Activated naive CD4-positive, alpha-beta T cell treated with anti-CD3 and anti-CD28 coated beads, Interleukin-2, amount 50 U/mL, for 16 hours (primary cell): ENCODE measurements at regions not wholly inside any gene's neighbourhood (a gene's known extent, or its start where the extent isn't known, plus 50 kb on each side); places are given as distances from the start of the nearest gene placed in this dataset.

ENCODE experiments used
- DNase-seq: peaks from one replicate; pipeline ENCODE4 v3.0.0-alpha.2; 2020

- DNase-seq = no peak
Measured at GRCh38 chr2:6764968-6765723, 100.6 kb downstream of the CMPK2 start.

DNA sequence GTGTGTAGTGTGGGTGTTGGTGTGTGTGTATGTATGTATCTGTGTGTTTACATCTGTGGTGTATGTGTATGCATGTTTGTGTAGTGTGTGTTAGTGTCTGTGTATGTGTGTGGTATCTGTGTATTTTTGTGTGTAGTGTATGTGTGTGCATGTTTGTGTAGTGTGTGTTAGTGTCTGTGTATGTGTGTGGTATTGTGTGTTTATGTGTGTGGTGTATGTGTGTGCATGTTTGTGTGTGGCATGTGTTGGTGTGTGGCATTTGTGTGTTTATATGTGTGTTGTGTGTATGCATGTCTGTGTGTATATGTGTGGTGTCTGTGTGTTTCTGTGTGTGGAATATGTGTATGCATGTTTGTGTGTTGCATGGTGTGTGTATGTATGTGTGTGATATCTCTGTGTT, 96.4 kb downstream of the CMPK2 start:
- DNase-seq = no peak

- no peak for DNase-seq
Measured at GRCh38 chr2:6770006-6770405, 95.7 kb downstream of the CMPK2 start.

DNA sequence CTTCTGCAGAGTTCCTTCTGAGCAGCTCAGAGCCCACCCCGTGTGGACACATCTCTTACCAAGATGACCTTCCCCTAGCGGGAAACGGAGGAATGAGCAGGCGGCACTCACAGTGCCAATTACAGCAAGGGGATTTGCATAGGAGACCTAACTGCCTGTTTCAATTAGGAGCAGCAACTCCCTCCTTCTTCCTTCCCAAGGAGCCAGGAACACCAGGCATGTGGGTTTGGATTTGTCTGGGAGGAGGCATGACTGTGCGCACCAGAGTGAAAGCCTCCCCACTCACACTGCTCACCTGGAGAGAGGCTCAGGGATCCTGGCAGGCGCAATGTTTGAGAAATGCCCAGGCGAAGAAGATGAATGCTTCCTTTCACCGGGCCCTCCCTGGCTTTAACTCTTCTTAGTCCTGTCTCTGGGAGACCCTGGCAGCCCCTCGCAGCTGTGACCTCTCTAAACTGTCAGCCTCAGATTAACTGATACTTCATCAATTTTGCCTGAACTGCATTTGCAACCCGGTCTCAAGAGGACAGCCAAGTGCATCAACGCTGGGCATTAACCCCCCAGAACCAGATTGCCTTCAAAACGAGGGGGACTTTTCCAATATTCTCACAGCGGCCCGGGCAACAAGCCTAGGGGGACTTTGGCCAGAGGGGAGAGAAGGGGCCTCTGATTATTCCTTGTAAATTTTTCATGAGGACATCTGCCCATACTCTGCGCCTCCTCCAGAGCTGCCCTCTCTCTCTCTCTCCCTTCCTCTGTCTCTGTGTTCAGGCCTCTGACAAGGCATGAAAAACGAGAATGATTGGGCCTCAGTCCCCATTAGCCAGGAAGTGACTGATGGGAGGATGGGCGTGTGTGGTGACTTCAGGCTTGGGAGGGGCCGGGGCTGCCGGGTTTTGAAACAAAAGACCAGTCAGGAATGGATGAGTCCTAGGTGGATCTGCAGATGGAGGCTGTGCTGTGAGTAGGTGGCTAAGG, 93.8 kb downstream of the CMPK2 start:
- no peak for DNase-seq

DNA sequence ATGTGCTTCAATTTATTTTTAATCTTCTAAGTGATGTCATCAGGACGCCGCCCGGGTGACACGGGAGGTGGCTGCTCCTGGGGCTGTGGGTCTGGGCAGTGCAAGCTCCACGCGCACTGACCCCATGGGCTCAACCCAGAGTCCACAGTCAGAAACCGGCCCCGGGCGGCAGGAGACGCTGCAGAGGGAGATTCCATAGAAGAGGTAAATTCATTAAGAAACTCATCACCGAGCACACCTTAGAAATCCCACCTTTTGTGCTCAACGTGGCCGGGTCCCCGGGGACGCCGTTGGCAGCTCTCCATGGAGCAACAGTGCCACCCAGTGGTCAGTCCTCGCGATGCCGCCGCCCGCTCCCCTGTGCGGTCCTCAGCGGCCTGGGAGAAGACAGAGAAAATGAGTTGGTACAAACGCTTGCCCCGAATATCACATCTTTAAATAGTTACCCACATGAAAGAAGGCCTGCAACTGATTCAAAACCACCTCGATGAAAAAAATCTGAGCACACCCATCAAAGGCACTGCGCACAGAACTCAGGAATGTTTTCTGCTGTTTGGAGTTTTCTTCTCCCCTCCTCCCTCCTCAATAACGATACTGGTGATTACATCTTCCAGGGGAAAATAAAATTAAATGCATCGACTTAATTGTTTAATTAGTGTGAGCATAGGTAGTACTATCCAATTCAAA, 92.6 kb downstream of the CMPK2 start:
- DNase-seq = peak; percentile 76

DNA sequence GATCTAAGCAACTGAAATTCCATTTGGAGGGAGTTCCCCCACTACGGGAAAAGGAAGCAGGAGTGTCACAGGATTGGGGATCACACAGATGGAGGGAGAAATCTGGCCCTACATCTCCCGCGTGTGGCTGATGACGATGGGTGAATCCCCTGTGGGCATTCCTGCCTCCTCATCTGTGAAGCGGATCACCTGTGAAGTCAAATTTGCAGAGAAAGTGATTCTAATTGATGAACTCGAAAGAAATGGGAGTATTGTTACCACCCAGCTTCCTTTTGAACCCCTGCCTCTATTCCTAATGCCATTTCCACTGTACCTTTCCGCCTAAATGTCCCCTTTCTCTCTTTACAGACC, 92.0 kb downstream of the CMPK2 start:
- DNase-seq = no peak

DNA sequence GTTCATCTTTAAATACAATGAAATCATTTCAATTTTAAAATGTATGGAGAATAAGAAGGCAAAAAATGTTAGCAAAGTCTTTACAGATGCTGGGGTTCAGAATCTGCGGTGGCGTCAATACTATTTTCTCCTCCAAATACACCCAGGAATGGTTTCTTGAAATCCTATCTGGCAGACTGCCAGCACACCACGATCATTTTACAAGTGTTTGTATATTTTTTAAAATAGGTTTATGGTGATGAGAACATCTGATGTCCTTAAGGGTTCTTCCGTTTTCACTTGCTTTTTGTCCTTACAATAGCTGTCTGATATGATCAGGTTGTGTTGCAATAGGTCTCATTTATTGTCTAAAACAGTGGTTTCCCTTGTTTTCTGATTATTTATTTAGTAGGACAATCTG, 89.6 kb downstream of the CMPK2 start:
- DNase-seq = no peak

DNA sequence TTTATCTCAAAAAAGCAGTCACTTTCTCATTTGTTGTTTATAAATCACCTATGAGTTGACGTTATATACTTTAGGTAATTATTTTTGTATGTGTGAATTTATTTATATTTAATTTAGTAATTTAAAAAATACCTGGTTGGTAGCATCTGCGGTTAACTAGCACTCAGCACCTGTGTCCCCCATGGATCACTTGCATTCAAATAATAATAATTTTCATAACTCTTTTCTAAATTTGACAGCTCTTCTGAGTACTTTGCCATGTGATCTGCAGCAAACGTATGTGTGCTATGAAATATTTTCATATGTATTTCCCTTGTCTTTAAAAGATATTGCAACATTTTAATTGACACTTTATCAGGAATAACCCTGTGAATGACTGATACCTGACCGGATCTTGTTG, 88.1 kb downstream of the CMPK2 start:
- DNase-seq = no peak

GRCh38 chr2:6780765-6781274, 84.9 kb downstream of the CMPK2 start:
- DNase-seq = peak; percentile 20

GRCh38 chr2:6782517-6783237, 83.0 kb downstream of the CMPK2 start:
- no peak for DNase-seq

DNA sequence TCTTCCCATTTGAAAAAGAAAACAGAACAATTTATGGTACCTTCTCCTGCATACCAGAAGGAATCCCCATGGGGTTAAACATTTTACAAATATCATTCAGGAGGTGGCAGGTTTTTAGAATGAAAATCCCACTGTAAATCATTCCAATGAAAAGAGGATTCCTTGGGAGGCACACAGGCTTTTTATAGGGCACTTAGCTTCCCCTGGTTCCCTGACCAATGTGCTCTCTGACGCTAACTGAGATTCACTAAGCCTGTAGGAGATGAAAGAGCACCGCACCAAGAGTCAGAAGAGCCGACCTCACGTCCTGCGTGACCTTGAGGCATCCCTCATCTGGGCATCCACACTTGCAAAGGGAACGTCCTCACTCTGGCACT, 82.5 kb downstream of the CMPK2 start:
- DNase-seq = no peak

DNA sequence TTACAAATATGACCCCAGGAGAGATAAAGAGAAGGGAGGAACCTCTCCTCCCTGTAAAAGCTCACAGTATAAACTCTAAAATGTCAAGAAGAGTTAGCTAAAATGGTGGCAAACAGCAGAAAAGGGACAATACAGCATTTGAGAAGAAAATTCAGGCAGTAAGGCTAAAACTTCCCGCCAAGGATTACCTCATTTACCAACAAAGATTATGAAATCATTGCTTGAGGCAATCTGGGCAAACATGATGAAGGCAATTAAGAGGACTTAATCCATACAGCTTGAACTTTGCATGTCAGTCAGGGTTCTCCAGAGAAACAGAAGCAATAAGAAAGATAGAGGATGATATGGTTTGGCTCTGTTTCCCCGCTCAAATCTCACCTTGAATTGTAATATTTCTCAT, 81.4 kb downstream of the CMPK2 start:
- DNase-seq = no peak

DNA sequence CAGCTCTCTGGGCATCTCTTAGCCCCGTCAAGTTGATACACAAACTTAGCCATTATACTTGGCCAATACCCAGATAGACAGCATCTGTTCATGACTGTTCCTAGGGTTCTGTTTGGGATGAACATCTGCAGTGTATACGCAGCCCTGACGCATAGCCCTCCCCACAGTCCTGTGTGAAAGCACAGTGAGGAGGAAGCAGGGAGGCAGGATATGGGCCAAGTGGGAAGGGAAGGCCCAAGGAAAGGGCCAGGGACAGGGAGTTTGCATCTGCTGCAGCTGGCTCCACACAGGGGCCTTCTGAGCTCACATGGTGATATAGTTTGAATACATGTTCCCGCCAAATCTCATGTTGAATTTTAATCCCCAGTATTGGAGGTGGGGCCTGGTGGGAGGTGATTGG, 80.2 kb downstream of the CMPK2 start:
- DNase-seq = no peak

- no peak for DNase-seq
Measured at GRCh38 chr2:6787376-6787775, 78.3 kb downstream of the CMPK2 start.

DNA sequence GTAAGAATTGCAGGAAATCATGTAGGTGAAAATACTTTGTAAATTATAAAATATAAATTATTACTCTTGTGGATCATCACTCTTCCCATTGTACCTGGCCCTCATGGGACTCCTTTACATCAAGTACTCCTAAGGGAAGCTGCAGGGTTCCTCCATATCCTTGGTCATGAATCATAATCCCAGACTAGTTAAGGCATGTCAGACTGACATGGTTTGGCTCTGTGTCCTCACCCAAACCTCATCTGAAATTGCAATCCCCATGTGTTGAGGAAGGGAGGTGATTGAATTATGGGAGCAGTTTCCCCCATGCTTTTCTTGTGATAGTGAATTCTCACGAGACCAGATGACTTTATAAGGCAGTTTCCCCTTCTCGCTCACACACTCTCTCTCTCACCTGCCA, 77.1 kb downstream of the CMPK2 start:
- no peak for DNase-seq

DNA sequence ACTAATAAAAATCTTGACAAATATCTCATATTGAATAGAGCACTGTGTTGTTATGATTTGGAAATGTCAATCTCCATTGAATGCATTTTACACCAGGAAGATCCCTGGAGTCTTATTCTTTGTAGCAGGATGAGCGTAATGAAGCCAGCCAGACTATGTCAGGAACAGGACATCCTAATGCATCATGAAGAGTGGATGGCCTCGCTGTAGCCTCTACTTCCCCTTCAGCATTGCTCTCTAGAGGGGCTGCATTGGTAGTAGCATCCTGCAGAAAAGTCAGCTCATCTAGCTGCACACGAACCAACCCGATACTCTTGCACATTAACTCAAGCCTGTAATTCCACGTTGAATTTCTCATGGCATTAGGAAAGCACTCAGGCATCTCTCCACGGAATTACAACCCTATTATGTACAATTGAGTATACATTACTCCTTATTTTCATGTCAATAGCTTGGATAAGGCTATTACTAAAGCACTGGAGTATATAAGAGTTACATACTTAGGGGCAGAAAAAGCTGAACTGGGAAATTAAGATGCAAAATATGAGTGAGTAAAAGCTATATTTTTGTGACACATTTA, 76.1 kb downstream of the CMPK2 start:
- DNase-seq = no peak

GRCh38 chr2:6791682-6792081, 74.0 kb downstream of the CMPK2 start:
- DNase-seq = no peak

DNA sequence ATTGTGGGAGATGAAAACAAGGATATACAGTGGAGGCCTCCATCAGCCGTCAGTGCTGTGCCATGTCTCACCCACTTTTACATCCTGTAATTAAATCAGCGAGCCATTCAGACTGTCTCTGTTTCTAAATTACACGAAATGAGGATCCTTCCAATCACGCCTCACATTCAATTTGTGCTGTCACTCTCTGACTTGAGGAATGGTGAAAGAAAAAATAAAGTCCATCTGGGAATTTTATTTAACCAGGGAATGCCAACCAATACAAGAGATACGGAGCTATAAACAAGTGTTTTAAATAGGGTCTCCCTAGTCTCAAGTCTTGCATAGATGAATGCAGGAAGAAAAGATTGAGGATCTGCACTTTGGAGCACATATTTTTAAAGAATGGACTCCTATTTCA, 72.8 kb downstream of the CMPK2 start:
- DNase-seq = no peak

- no peak for DNase-seq
Measured at GRCh38 chr2:6793371-6793770, 72.3 kb downstream of the CMPK2 start.

- no peak for DNase-seq
Measured at GRCh38 chr2:6793913-6794312, 71.8 kb downstream of the CMPK2 start.

DNA sequence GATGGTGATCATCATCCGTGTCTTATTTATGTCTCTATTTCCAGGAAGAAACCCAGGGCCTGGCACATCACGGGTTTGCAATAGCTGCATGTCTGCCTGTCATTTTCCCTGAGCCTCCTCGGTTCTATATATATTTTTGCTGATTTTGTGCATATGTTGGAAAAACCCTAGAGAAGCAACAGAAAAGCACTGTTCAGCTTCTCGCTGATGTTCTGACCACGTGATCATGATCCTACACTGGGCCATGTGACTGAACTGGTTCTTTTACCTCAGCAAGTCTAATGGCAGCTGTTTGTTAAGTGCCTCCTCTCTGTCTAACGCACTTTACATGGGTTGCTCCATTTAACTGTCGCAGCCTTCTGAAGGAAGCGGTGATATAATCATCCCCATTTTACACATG, 71.3 kb downstream of the CMPK2 start:
- DNase-seq = no peak
